Spleen (tissue), 11 donors: ENCODE measurements at regions not wholly inside any gene's neighbourhood (a gene's known extent, or its start where the extent isn't known, plus 50 kb on each side); places are given as distances from the start of the nearest gene placed in this dataset.

Source experiments
- DNase-seq: peaks from one replicate; pipeline ENCODE4 v3.0.0-alpha.2; 2020
- H3K27ac ChIP-seq, 8 donors: fragments of 200-600 bp; sonication (generic) in 7 of 8; 1 replicate in 4 of 8; 2 replicates in 4 of 8; pipeline versions ENCODE4 v1.5.0 to v1.8.0; 2016 to 2021; ENCODE audit warnings: inconsistent platforms in 4 of 8, mild to moderate bottlenecking in 4 of 8, moderate library complexity in 1 of 8
- H3K27me3 ChIP-seq, 7 donors: fragments of 200-600 bp; sonication (generic) in 6 of 7; replicated peaks in 1 of 7; 1 replicate in 4 of 7; 2 replicates in 3 of 7; pipeline versions ENCODE4 v1.5.0 to v1.8.0; 2016 to 2021; ENCODE audit warnings: inconsistent platforms in 3 of 7, mild to moderate bottlenecking in 1 of 7
- H3K36me3 ChIP-seq, 6 donors: fragments of 200-600 bp; sonication (generic) in 5 of 6; 1 replicate in 4 of 6; 2 replicates in 2 of 6; pipeline versions ENCODE4 v1.5.0 to v1.8.0; 2016 to 2021; ENCODE audit warnings: inconsistent platforms in 2 of 6
- H3K4me1 ChIP-seq, 6 donors: fragments of 200-600 bp; sonication (generic) in 5 of 6; 1 replicate in 3 of 6; 2 replicates in 3 of 6; pipeline versions ENCODE4 v1.5.0 to v1.8.0; 2016 to 2021; ENCODE audit warnings: inconsistent platforms in 3 of 6
- H3K4me3 ChIP-seq, 8 donors: fragments of 200-600 bp; sonication (generic) in 7 of 8; 1 replicate in 4 of 8; 2 replicates in 4 of 8; pipeline versions ENCODE4 v1.5.0 to v1.8.0; 2016 to 2021; ENCODE audit warnings: inconsistent platforms in 4 of 8, mild to moderate bottlenecking in 4 of 8, moderate library complexity in 2 of 8
- H3K9me3 ChIP-seq, 8 donors: fragments of 200-600 bp; sonication (generic) in 7 of 8; 1 replicate in 4 of 8; 2 replicates in 4 of 8; pipeline versions ENCODE4 v1.5.0 to v1.8.0; 2016 to 2021; ENCODE audit warnings: inconsistent platforms in 4 of 8
- POLR2A ChIP-seq, 3 donors: fragments of 450-650 bp; IDR thresholded peaks; one replicate each; pipeline ENCODE4 v1.5.1; 2017; ENCODE audit warnings: antibody characterized with exemption in 3 of 3, mild to moderate bottlenecking in 1 of 3
- POLR2AphosphoS5 ChIP-seq, 3 donors: sonication (generic); formaldehyde crosslinking; IDR thresholded peaks; one replicate each; pipeline ENCODE4 v1.5.1; 2017; ENCODE audit warnings: antibody characterized with exemption in 3 of 3
- WGBS, 5 donors: extraction: QIAGEN DNeasy Blood & Tissue Kit in 3 of 5; methylation state at CpG; one replicate each; pipeline versions ENCODE4 v1.1.5 to v1.1.7; 2013 to 2018; 5-methylcytosine and 5-hydroxymethylcytosine counted together
- intact Hi-C: fragments of 100-400 bp; cut with DNase I; formaldehyde crosslinking; loops from one replicate; pipeline ENCODE4 v1.15.0; 2023; ENCODE audit warnings: low total_unique reads
- TF ChIP-seq, protein P1 (sequence below), 11 experiments: fragments of 200-600 bp in 7 of 11; fragments of 450-650 bp in 4 of 11; sonication (generic) in 4 of 11; IDR thresholded peaks in 8 of 11; conservative IDR thresholded peaks in 3 of 11; 1 replicate in 7 of 11; 2 replicates in 4 of 11; pipeline versions ENCODE4 v1.4.0 to v1.8.0; 2016 to 2021; ENCODE audit warnings: antibody characterized with exemption in 11 of 11, inconsistent platforms in 4 of 11, mild to moderate bottlenecking in 1 of 11
- donor health status: healthy with polysubstance abuse.
- donor health status: DM: no; HTN: no; CAD: no; lungs with moderate emphysema.
- donor health status: DM: no; HTN: no; CAD: no.
- donor health status: Bipolar disorder and iron deficiency.
- donor health status: healthy.
- donor health status: DM: no; HTN: no; CAD: no.
- donor health status: DM: yes; HTN: yes; CAD: no.

DNA sequence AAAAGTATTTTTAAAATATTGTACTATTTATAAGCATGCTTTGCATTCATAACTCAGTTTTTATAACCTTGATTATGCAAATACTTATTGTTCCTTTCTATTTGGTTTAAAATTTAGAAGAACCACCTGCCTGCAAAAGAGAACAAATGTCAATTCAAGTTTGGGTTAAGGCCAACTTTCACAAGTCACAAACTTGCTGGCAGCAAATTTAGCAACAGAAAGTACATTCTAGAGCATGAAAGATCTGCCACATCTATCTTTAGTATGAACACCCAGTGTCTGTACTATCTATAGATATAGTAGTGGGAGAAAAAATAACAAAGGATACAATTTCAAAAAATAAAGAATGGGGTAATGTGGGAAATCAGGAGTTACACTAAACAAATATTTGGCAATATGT lies 1014.2 kb downstream of the C4orf33 start:
- TF ChIP-seq POLR2A (IDR thresholded peaks at IDR 0.05) = no peak
- TF ChIP-seq POLR2AphosphoS5 (IDR thresholded peaks at IDR 0.05) = no peak
- TF ChIP-seq, protein P1, sequence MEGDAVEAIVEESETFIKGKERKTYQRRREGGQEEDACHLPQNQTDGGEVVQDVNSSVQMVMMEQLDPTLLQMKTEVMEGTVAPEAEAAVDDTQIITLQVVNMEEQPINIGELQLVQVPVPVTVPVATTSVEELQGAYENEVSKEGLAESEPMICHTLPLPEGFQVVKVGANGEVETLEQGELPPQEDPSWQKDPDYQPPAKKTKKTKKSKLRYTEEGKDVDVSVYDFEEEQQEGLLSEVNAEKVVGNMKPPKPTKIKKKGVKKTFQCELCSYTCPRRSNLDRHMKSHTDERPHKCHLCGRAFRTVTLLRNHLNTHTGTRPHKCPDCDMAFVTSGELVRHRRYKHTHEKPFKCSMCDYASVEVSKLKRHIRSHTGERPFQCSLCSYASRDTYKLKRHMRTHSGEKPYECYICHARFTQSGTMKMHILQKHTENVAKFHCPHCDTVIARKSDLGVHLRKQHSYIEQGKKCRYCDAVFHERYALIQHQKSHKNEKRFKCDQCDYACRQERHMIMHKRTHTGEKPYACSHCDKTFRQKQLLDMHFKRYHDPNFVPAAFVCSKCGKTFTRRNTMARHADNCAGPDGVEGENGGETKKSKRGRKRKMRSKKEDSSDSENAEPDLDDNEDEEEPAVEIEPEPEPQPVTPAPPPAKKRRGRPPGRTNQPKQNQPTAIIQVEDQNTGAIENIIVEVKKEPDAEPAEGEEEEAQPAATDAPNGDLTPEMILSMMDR (IDR thresholded peaks at IDR 0.05 in 8 of 11, conservative IDR thresholded peaks at IDR 0.05 in 3 of 11) = no peak
- Histone ChIP-seq H3K4me1 (no peaks in the 10 kb centered on the region), H3K27me3 (no peaks in the 10 kb centered on the region), H3K9me3 (peaks cover 0 to 11% (median 0%) of the 10 kb centered on the region in 8 donors), H3K36me3 (no peaks in the 10 kb centered on the region), H3K27ac (no peak overlapping the region), H3K4me3 (no peak overlapping the region)
- intact Hi-C loops = no loop called here
- no peak for DNase-seq

DNA sequence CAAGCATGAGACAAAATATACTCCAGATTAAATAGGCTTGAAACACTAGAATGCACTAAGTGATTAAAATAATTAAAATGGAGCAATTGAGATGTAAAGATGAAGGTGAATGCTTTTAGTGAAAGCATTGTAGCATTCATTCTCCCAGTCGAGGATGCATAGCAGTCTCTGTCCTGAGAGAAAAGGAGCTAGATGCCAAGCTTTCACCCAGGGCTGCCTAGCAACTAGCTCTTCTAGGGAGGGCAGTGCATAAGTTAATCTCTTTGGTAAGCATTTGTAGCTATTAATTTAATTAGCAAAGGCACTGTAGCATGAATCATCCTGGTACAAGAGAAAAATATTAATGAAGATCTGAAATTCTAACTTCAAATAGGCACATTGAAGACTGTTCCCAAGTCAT lies 1014.8 kb downstream of the C4orf33 start:
- TF ChIP-seq, protein P1 (IDR thresholded peaks at IDR 0.05 in 8 of 11, conservative IDR thresholded peaks at IDR 0.05 in 3 of 11) = no peak
- no peak for TF ChIP-seq POLR2AphosphoS5 (IDR thresholded peaks at IDR 0.05)
- no peak for TF ChIP-seq POLR2A (IDR thresholded peaks at IDR 0.05)
- WGBS, 5 donors = 46 to 64% (median 55%) methylated on average over 1 of the region's 1 CpG
- Histone ChIP-seq H3K4me1 (no peaks in the 10 kb centered on the region), H3K36me3 (no peaks in the 10 kb centered on the region), H3K27me3 (no peaks in the 10 kb centered on the region), H3K4me3 (no peak overlapping the region), H3K9me3 (peaks cover 0 to 11% (median 0%) of the 10 kb centered on the region in 8 donors), H3K27ac (no peak overlapping the region)
- intact Hi-C loops = no loop called here
- no peak for DNase-seq

DNA sequence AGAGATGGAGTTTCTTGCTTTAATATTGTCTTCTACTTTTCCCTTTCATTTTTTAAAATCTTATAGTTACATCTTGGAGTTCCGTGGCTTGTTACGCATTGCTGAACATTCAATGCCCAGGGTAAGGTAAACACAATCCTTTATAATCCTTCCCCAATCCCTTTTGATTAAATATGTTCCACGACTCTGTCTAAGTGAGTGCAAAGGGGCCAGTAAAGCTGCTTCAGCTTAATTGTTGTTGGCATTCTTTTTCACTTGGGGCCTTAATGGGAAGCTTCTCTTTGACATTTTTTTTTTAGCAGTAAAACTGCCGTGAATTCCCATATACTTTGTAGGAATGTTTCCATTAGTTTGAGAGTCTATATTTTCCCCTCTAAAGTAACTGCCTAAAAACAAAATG lies 1028.1 kb downstream of the C4orf33 start:
- H3K27ac ChIP-seq = no peak overlapping the region
- peaks cover 0 to 7% (median 0%) of the 10 kb centered on the region in 8 donors for H3K9me3 ChIP-seq
- H3K36me3 ChIP-seq = no peaks in the 10 kb centered on the region
- H3K27me3 ChIP-seq = no peaks in the 10 kb centered on the region
- no peaks in the 10 kb centered on the region for H3K4me1 ChIP-seq
- intact Hi-C loops = no loop called here
- 60 to 84% (median 80%) methylated on average over 4 of the region's 4 CpGs for WGBS, 5 donors
- TF ChIP-seq POLR2AphosphoS5 (IDR thresholded peaks at IDR 0.05) = no peak
- no peak for TF ChIP-seq POLR2A (IDR thresholded peaks at IDR 0.05)
- TF ChIP-seq, protein P1 (IDR thresholded peaks at IDR 0.05 in 8 of 11, conservative IDR thresholded peaks at IDR 0.05 in 3 of 11) = no peak
- no peak for DNase-seq
- no peak overlapping the region for H3K4me3 ChIP-seq

DNA sequence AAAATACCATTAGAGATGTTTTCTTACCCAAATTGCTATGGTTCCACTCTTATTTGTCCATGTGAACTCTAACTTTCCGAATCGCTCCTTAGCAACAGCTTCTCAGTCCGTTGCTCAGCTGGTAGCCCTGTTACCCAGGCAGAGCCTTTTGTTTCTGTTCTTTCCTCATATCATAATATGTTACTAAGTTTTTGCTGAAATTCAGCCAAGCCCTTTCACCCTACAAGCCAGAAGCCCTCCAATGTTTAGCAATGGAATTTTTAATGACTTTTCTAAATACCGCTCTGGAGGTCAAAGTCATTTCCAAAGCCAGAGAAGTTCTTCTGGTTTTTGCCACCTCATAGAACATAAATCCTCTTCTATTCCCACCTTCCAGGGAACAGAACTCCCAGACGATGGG lies 1029.5 kb downstream of the C4orf33 start:
- Histone ChIP-seq H3K4me3 (no peak overlapping the region), H3K4me1 (no peaks in the 10 kb centered on the region), H3K27ac (no peak overlapping the region), H3K36me3 (no peaks in the 10 kb centered on the region), H3K9me3 (peaks cover 0 to under 1% (median 0%) of the 10 kb centered on the region in 8 donors), H3K27me3 (no peaks in the 10 kb centered on the region)
- TF ChIP-seq POLR2AphosphoS5 (IDR thresholded peaks at IDR 0.05) = no peak
- TF ChIP-seq POLR2A (IDR thresholded peaks at IDR 0.05) = no peak
- TF ChIP-seq, protein P1 (IDR thresholded peaks at IDR 0.05 in 8 of 11, conservative IDR thresholded peaks at IDR 0.05 in 3 of 11) = no peak
- no peak for DNase-seq
- intact Hi-C loops = no loop called here
- WGBS, 5 donors = 70 to 77% (median 73%) methylated on average over 5 of the region's 5 CpGs
